WERI-Rb-1 (cell line): ENCODE measurements at regions not wholly inside any gene's neighbourhood (a gene's known extent, or its start where the extent isn't known, plus 50 kb on each side); places are given as distances from the start of the nearest gene placed in this dataset.

ENCODE experiments used
- DNase-seq: peaks from one replicate; pipeline ENCODE4 v3.0.0-alpha.2; 2020
- H3K27ac ChIP-seq: fragments of 250-450 bp; sonication (Bioruptor Pico); 2 replicates; pipeline ENCODE4 v1.5.1; 2020; ENCODE audit warnings: mild to moderate bottlenecking, moderate library complexity
- H3K27me3 ChIP-seq: fragments of 250-450 bp; sonication (Bioruptor Pico); 2 replicates; pipeline ENCODE4 v1.5.1; 2021; ENCODE audit warnings: mild to moderate bottlenecking, low read depth, moderate library complexity; ENCODE audit not compliant: insufficient read depth, severe bottlenecking
- H3K36me3 ChIP-seq: fragments of 250-450 bp; sonication (Bioruptor Pico); 2 replicates; pipeline ENCODE4 v1.5.1; 2020; ENCODE audit warnings: mild to moderate bottlenecking, moderate library complexity
- H3K4me3 ChIP-seq: 2 replicates; pipeline ENCODE4 v1.5.1; 2011; ENCODE audit warnings: low read depth, mild to moderate bottlenecking, control low read depth, low read length
- H3K9me3 ChIP-seq: fragments of 250-450 bp; sonication (Bioruptor Pico); 2 replicates; pipeline ENCODE4 v1.5.1; 2021; ENCODE audit warnings: mild to moderate bottlenecking, moderate library complexity; ENCODE audit not compliant: severe bottlenecking
- CTCF ChIP-seq: IDR thresholded peaks from 2 replicates; pipeline ENCODE4 v1.5.1; 2011; ENCODE audit warnings: low read depth, mild to moderate bottlenecking, control low read depth, inconsistent platforms, low read length

GRCh38 chr5:123810253-123810652, 298.3 kb downstream of the CSNK1G3 start:
- no peaks in the 10 kb centered on the region for H3K36me3 ChIP-seq
- H3K27me3 ChIP-seq: no peaks in the 10 kb centered on the region
- no peak overlapping the region for H3K4me3 ChIP-seq
- H3K9me3 ChIP-seq: no peaks in the 10 kb centered on the region
- DNase-seq: no peak
- H3K27ac ChIP-seq: peak overlapping the region; percentile 19; the same call in 1 of the 2 replicates
- TF ChIP-seq CTCF: no peak

- no peak for TF ChIP-seq CTCF
- Histone ChIP-seq H3K9me3 (no peaks in the 10 kb centered on the region), H3K36me3 (no peaks in the 10 kb centered on the region), H3K27ac (peak overlapping the region; percentile 19; the same call in 1 of the 2 replicates), H3K27me3 (no peaks in the 10 kb centered on the region), H3K4me3 (no peak overlapping the region)
- DNase-seq: peak; percentile 31
Measured at GRCh38 chr5:123809594-123810221, 297.7 kb downstream of the CSNK1G3 start.

- H3K9me3 ChIP-seq: no peaks in the 10 kb centered on the region
Measured at GRCh38 chr5:123808461-123809380, 296.7 kb downstream of the CSNK1G3 start.

GRCh38 chr5:123807177-123807945, 295.4 kb downstream of the CSNK1G3 start:
- Histone ChIP-seq H3K36me3 (no peaks in the 10 kb centered on the region), H3K4me3 (no peak overlapping the region), H3K27me3 (no peaks in the 10 kb centered on the region), H3K27ac (no peak overlapping the region), H3K9me3 (no peaks in the 10 kb centered on the region)
- no peak for TF ChIP-seq CTCF
- DNase-seq: no peak

More at GRCh38 chr5:123808461-123809380, 296.7 kb downstream of the CSNK1G3 start:
- no peaks in the 10 kb centered on the region for H3K36me3 ChIP-seq
- H3K4me3 ChIP-seq: no peak overlapping the region
- TF ChIP-seq CTCF: no peak
- H3K27ac ChIP-seq: no peak overlapping the region
- no peaks in the 10 kb centered on the region for H3K27me3 ChIP-seq
- no peak for DNase-seq

GRCh38 chr5:123806644-123807043, 294.7 kb downstream of the CSNK1G3 start:
- Histone ChIP-seq H3K9me3 (no peaks in the 10 kb centered on the region), H3K36me3 (no peaks in the 10 kb centered on the region), H3K27me3 (no peaks in the 10 kb centered on the region), H3K4me3 (no peak overlapping the region), H3K27ac (no peak overlapping the region)
- DNase-seq: no peak
- TF ChIP-seq CTCF: no peak
